Activated CD4-positive, alpha-beta T cell treated with anti-CD3 and anti-CD28 coated beads, Interleukin-2, Interleukin-4, amounts not matched to agents 100 ng/mL and 50 ng/mL, durations not matched to agents 16 hours and 8 hours (primary cell): ENCODE measurements at regions not wholly inside any gene's neighbourhood (a gene's known extent, or its start where the extent isn't known, plus 50 kb on each side); places are given as distances from the start of the nearest gene placed in this dataset.
"Not testable (repeated sequence)": the region's sequence is repeated elsewhere in the genome, so short reads cannot be mapped to it uniquely, and the experiment has no call there.

Source experiments
- DNase-seq: peaks from one replicate; pipeline ENCODE4 v3.0.0-alpha.2; 2020; ENCODE audit warnings: low spot score

DNA sequence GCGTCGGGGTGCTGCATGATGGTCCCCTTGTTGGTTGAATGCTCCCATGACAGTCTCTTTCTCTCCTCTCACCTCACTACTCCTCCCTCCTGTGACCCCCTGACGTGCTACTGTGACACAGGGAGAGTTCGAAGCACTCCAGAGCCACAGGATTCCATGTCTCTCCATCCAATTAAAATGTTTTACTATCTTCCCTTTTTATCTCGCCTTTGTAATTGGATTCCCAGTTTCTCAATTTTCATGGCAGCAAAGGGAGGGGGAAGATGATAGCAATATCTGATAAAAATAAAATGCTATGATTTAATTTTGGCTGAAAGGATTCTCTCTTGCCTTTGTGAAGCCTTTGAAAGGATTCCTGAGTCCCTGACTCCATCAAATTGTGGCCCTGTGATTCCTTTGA, 271.9 kb upstream of the SLC14A2 start:
- no peak for DNase-seq

GRCh38 chr18:45344680-45345079, 270.6 kb upstream of the SLC14A2 start:
- not testable (repeated sequence) for DNase-seq

GRCh38 chr18:45349019-45349418, 266.3 kb upstream of the SLC14A2 start:
- no peak for DNase-seq

DNA sequence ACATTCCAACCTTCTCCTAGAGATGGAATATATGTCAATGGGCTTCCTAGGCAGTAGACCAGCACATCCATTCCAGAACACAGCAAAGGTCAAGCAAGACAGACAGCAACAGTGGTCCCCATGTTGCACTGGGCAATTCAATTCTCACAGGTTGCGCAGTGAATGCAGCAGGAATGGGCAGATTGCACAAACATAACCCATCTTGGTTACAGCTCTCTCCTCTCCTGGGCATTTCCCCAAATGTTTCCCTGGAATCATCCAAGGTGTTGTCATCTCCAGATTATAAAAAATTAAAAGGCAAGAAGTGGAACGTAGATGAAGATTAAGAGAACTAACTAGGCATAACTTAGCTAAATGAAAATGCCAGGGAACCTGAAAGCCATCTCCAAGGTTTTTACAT, 265.8 kb upstream of the SLC14A2 start:
- DNase-seq: no peak

DNA sequence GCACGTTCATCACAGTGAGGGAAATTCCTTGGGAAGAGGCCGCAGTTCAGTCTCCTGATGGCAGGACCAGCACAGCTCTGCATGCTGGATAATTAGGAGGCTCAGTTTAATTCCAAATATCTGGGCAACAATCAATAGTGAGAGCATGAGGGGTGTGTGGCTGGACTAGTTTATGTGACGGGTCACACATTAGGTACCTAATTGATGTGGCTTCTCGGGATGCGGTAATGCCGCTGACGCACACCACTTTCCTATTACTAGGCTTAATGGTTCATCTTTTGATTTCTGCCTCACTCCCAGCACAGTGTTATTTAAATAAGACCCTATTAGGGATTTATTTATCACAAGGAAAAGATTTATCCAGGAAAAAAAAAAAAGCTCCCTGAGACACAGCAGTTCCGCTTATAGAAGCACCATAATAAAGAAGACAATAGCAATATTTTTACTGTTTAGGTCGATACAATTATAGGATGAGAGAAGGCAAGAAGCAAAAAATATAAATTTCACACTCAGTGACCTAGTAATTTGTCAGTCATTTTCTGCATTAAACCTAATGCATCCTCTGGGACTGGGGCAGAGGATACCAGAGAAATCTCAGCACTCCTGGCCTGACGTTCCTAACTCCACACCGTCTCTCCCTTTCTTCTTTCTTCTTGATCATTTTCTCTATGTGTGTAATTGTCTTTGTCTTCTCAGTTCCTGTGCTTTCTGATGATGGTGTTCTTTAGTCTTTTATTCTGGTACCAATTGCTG, 264.7 kb upstream of the SLC14A2 start:
- no peak for DNase-seq

DNA sequence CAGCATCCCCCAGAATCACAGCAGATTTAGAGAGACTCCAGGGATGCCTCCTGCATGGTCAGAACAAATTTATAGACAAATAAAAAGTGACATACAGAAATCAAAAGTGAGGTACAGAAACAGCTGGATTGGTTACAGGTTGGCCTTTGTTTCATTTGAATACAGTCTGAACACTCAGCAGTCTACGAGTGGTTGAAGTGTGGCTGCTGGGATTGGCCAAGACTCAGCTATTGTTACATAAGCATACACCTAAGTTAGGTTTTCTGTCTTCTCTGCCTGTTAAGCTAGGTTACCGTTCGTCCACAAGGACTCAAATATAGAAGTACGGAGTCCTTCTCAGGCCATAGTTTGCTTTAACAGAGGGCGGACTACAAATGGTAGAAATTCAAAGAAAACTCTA, 262.4 kb upstream of the SLC14A2 start:
- no peak for DNase-seq

- no peak for DNase-seq
Measured at GRCh38 chr18:45353530-45353929, 261.7 kb upstream of the SLC14A2 start.

DNA sequence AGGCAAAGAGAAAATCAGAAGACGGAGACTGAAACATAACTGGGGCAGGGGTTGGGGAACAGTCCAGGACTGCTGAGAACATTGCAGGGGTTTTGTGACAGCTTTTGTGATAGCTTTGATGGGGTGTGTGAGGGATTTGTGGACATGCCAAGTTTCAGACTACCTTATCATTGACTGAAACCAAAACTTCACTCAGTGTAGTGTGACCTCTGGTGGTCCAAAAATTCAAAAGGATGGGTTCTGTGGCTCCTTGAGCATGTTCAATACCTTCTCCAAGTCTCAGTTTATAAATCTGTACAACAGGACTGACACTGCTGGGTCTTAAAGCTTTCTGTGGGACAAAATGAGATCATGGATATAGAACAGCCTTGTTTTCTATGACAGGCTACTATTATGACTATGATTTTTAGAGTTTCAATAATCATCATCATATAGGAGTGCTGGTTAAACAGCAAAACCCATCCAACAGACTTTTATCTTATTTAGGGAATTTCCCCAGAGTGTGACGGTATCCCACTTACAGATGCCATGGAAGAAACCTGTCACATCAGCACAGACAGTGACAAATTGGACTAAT, 259.2 kb upstream of the SLC14A2 start:
- DNase-seq: no peak

DNA sequence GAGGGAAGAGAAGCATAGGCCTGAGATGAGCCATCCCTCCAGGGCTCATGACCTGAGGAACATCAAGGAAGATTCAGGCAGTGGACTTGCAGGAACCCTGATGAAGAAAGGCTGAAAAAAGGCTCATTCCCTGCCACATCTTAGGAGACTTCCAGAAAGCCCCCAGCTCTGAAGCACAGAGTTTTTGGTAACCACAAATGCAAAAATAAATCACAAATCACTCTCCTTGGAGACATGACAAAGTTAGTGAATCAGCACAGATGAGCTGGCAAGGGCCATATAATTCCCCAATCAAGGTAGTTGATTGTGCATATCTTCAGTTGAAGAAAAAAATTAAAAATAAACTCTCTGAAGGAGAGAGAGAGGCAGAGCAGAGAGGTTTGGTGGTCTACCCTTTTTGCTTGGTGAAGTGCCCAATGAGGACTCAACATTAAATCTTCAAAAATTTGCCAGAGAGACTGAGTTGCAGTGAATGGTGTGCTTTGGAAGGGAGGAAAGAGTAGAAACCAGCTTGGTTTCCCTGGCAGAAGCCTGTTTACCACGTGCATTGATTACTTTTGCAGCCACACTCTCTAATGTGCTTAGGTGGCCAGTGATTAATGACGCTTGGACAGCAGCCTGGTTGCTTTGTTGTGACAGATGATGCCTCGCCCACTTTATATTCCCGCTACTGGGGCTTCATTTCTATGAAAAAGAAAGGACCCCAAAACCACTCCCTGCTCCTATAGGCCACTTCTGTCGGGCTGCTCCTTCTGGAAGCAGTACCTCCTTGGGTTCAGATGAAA, 257.4 kb upstream of the SLC14A2 start:
- no peak for DNase-seq

- DNase-seq: no peak
Measured at GRCh38 chr18:45359275-45360009, 255.8 kb upstream of the SLC14A2 start.

DNA sequence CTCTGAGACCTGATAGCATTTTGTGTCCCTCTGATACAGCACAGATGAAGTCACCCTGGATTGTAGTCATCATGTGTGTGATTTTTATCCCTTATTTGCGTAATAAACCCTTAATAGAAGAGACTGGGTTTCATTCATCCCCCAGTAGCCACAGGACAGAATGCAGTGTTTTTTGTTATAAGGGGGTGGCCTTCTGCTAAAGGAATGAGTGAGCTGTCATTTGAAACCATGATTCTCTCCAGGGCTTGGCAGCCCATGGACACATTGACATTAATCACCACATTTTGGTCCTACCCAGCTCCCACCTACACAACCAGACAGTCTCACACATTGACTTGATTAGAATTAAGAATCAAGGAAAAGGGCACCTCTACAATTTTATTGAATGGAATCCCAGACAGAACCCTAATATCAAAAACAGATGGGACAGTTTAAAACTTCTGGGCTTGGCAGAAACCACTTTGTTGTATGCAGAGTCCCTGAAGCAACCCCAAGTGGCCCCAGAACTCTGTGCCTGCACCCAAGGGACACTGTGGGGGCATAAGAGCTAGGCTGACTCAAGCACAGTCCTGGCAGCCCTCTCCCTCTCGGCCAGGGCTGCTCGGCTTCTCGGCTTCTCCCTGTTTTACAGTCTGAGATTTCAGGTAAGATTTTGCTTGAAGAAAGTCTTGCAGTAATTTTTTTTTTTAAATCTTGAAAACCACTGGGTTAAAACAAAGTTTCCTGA, 254.0 kb upstream of the SLC14A2 start:
- DNase-seq: no peak

GRCh38 chr18:45363196-45363595, 252.1 kb upstream of the SLC14A2 start:
- DNase-seq: no peak

- DNase-seq: no peak
Measured at GRCh38 chr18:45365835-45366234, 249.4 kb upstream of the SLC14A2 start.

GRCh38 chr18:45370255-45371010, 244.8 kb upstream of the SLC14A2 start:
- no peak for DNase-seq

GRCh38 chr18:45373286-45373880, 241.9 kb upstream of the SLC14A2 start:
- no peak for DNase-seq

GRCh38 chr18:45374236-45374635, 241.0 kb upstream of the SLC14A2 start:
- no peak for DNase-seq

DNA sequence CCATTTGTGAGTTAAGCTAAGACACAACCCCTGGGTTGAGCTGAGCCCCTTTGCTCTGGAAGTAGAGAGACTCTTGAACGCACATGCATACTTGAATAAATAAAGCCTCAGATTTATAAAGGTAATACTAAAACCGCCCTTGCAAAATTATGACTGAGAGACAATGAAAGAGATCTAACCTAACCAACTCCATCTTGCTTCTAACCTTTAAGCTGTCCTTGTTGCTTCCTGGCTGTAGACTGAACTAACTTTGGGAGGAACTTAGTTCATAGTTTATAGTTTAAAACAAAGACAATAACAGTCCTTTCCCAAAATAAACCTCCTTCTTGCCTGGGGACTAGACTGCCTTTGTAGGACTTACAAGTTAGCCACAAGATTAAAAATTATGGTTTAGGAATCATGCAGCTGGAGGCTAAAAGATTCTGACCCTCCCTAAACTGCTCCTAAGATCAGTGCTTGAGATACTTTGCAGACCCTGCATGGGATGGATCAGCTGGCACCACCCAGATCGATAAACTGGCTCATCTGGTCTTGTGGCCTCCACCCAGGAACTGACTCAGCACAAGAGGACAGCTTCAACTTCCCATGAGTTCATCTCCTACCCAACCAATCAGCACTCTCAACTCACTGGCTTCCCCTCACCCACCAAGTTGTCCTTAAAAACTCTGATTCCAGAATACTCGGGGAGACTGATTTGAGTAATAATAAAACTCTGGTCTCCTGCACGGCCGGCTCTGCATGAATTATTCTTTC, 240.2 kb upstream of the SLC14A2 start:
- no peak for DNase-seq

DNA sequence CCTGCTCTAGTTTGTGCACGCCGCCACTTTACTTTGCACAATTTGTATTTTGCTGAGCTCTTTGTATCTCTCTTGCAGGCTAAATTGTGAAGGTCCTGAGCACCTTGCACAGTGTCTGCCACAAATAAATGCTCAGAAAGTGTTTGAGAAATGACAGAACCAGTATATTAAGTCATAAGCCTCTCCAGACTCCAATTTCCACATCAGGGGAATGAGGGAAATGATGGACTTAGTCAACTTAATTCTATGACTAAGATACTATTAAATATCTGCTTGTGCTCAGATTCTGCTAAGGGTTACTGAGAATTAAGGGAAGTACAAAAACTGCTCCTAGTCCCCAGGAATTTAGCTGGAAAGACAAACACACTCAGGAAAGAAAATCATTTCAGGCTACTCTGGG, 239.1 kb upstream of the SLC14A2 start:
- DNase-seq: no peak

DNA sequence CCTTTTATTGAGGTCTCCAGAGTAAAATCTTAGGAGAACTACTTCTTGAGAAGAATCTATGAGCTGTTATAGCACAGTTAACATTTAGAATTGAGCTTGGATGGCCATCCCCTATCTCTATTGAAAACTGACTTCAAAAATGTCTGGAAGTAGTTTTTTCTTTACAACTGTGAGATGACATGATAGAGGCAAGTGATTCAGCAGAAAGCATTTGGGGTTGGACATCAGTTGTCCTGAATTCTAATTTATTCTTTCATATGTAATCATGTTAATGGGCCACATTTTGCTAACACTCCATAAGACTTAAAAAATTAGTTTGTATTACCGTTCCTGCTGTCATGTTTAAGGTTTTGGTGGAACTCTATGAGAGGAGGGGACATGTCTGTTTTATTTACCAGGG, 237.0 kb upstream of the SLC14A2 start:
- DNase-seq: no peak

GRCh38 chr18:45378933-45379332, 236.3 kb upstream of the SLC14A2 start:
- DNase-seq: no peak
